Endodermal cell (in vitro differentiated cells): ENCODE measurements at regions not wholly inside any gene's neighbourhood (a gene's known extent, or its start where the extent isn't known, plus 50 kb on each side); places are given as distances from the start of the nearest gene placed in this dataset.

ENCODE experiments used
- DNase-seq: peaks from one replicate; pipeline ENCODE4 v3.0.0-alpha.2; 2017
- H3K27ac ChIP-seq: 2 replicates; pipeline ENCODE4 v1.5.1; 2013; ENCODE audit warnings: mild to moderate bottlenecking, low read depth, low read length, moderate library complexity
- H3K27me3 ChIP-seq: 2 replicates; pipeline ENCODE4 v1.6.1; 2013; ENCODE audit warnings: mild to moderate bottlenecking, low read length, moderate library complexity; ENCODE audit not compliant: insufficient read depth, control insufficient read depth, poor library complexity, severe bottlenecking
- H3K36me3 ChIP-seq: 2 replicates; pipeline ENCODE4 v1.7.0; 2013; ENCODE audit warnings: mild to moderate bottlenecking, low read length, moderate library complexity; ENCODE audit not compliant: control insufficient read depth, insufficient read depth
- H3K4me1 ChIP-seq: one replicate; pipeline ENCODE4 v1.7.0; 2013; ENCODE audit warnings: low read length; ENCODE audit not compliant: control insufficient read depth, insufficient read depth
- H3K4me3 ChIP-seq: 2 replicates; pipeline ENCODE4 v1.5.1; 2013; ENCODE audit warnings: mild to moderate bottlenecking, low read length, moderate library complexity
- H3K9ac ChIP-seq: 2 replicates; pipeline ENCODE4 v1.6.1; 2013; ENCODE audit warnings: mild to moderate bottlenecking, low read length, moderate library complexity; ENCODE audit not compliant: poor library complexity, severe bottlenecking; ENCODE audit errors: extremely low read depth
- H3K9me3 ChIP-seq: 2 replicates; pipeline ENCODE4 v1.6.1; 2013; ENCODE audit warnings: mild to moderate bottlenecking, low read length, moderate library complexity; ENCODE audit not compliant: control insufficient read depth
- H3K27ac Mint-ChIP-seq: 2 replicates; pipeline ENCODE4 v1.8.0; 2020; ENCODE audit warnings: mixed read lengths
- H3K27me3 Mint-ChIP-seq: 2 replicates; pipeline ENCODE4 v1.8.0; 2021; ENCODE audit warnings: mild to moderate bottlenecking, mixed read lengths; ENCODE audit not compliant: insufficient read depth
- H3K36me3 Mint-ChIP-seq: 2 replicates; pipeline ENCODE4 v1.8.0; 2020; ENCODE audit warnings: low read depth, mixed read lengths
- H3K4me1 Mint-ChIP-seq: 2 replicates; pipeline ENCODE4 v1.8.0; 2020; ENCODE audit warnings: mixed read lengths
- H3K4me3 Mint-ChIP-seq: 2 replicates; pipeline ENCODE4 v1.8.0; 2020; ENCODE audit warnings: mild to moderate bottlenecking, moderate library complexity, mixed read lengths
- H3K9me3 Mint-ChIP-seq: 2 replicates; pipeline ENCODE4 v1.8.0; 2020; ENCODE audit warnings: mild to moderate bottlenecking, mixed read lengths
- WGBS, 2 experiments: methylation state at CpG; one replicate each; pipeline versions ENCODE4 v1.1.5 to v1.1.7; 2013; ENCODE audit warnings: missing lambda C conversion rate in 2 of 2, mixed read lengths in 1 of 2; ENCODE audit not compliant: insufficient coverage in 1 of 2, insufficient read length in 1 of 2; 5-methylcytosine and 5-hydroxymethylcytosine counted together
- TF ChIP-seq, protein P1 (sequence below): fragments of 200-600 bp; sonication (generic); conservative IDR thresholded peaks from 2 replicates; pipeline ENCODE4 v1.5.0; 2021; ENCODE audit warnings: antibody characterized with exemption, mild to moderate bottlenecking

GRCh38 chr4:57373991-57374390 is 263.8 kb upstream of the IGFBP7 start:
- WGBS, 2 experiments, result 80 to 93% methylated on average over 1 of the region's 1 CpG
- no peaks in the 10 kb centered on the region for H3K36me3 ChIP-seq
- H3K4me3 Mint-ChIP-seq, result no peak overlapping the region
- no peaks in the 10 kb centered on the region for H3K9me3 ChIP-seq
- H3K4me1 ChIP-seq, result no peaks in the 10 kb centered on the region
- H3K9ac ChIP-seq, result no peak overlapping the region
- no peaks in the 10 kb centered on the region for H3K27me3 Mint-ChIP-seq
- no peaks in the 10 kb centered on the region for H3K36me3 Mint-ChIP-seq
- no peak overlapping the region for H3K27ac ChIP-seq
- TF ChIP-seq, protein P1, sequence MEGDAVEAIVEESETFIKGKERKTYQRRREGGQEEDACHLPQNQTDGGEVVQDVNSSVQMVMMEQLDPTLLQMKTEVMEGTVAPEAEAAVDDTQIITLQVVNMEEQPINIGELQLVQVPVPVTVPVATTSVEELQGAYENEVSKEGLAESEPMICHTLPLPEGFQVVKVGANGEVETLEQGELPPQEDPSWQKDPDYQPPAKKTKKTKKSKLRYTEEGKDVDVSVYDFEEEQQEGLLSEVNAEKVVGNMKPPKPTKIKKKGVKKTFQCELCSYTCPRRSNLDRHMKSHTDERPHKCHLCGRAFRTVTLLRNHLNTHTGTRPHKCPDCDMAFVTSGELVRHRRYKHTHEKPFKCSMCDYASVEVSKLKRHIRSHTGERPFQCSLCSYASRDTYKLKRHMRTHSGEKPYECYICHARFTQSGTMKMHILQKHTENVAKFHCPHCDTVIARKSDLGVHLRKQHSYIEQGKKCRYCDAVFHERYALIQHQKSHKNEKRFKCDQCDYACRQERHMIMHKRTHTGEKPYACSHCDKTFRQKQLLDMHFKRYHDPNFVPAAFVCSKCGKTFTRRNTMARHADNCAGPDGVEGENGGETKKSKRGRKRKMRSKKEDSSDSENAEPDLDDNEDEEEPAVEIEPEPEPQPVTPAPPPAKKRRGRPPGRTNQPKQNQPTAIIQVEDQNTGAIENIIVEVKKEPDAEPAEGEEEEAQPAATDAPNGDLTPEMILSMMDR, result no peak
- H3K9me3 Mint-ChIP-seq, result peaks cover 3% of the 10 kb centered on the region
- DNase-seq, result no peak
- H3K27me3 ChIP-seq, result no peaks in the 10 kb centered on the region
- H3K4me1 Mint-ChIP-seq, result peaks cover 5% of the 10 kb centered on the region
- no peak overlapping the region for H3K4me3 ChIP-seq
- no peak overlapping the region for H3K27ac Mint-ChIP-seq

- TF ChIP-seq, protein P1, result no peak
- Histone ChIP-seq H3K36me3 (no peaks in the 10 kb centered on the region), H3K4me3 (no peak overlapping the region), H3K9ac (no peak overlapping the region), H3K27me3 (no peaks in the 10 kb centered on the region), H3K27ac (no peak overlapping the region), H3K4me1 (no peaks in the 10 kb centered on the region), H3K9me3 (peaks cover 8% of the 10 kb centered on the region)
- H3K4me3 Mint-ChIP-seq, result no peak overlapping the region
- no peak for DNase-seq
- no peaks in the 10 kb centered on the region for H3K36me3 Mint-ChIP-seq
- WGBS, 2 experiments, result 88 to 90% methylated on average over 2 to 4 of the region's 4 CpGs
- H3K27me3 Mint-ChIP-seq, result no peaks in the 10 kb centered on the region
- peaks cover 13% of the 10 kb centered on the region for H3K9me3 Mint-ChIP-seq
- H3K4me1 Mint-ChIP-seq, result peaks cover 5% of the 10 kb centered on the region
- H3K27ac Mint-ChIP-seq, result no peak overlapping the region
Measured at GRCh38 chr4:57371671-57372070, 261.5 kb upstream of the IGFBP7 start.

DNA sequence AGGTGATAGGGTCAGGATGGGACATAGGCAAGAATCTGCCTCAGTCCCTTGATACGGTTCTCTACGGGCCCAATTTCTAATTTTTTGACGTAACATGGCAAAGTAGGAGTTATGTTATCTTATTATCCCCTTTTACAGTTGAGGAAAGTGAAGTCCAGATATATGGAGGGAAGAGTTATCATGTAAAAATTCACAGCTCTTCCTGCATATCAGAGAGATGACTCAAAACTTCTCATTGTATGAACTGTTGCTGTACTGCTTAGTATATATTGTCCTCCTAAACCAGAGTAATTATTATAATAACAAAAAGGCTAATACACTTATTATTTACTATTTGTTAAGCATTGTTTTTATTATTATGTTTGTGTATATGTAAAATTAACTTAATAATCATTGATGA is 260.5 kb upstream of the IGFBP7 start:
- no peaks in the 10 kb centered on the region for H3K4me1 ChIP-seq
- WGBS, 2 experiments, result 100% methylated on average over 3 of the region's 3 CpGs; no CpG with 5 or more reads in 1 of the 2 experiments

More for the DNA sequence above, 260.5 kb upstream of the IGFBP7 start:
- Histone ChIP-seq H3K27ac (no peak overlapping the region), H3K9ac (no peak overlapping the region), H3K4me3 (no peak overlapping the region), H3K36me3 (no peaks in the 10 kb centered on the region), H3K27me3 (no peaks in the 10 kb centered on the region), H3K9me3 (peaks cover 8% of the 10 kb centered on the region)
- TF ChIP-seq, protein P1, result no peak
- no peak overlapping the region for H3K27ac Mint-ChIP-seq
- no peak for DNase-seq
- no peaks in the 10 kb centered on the region for H3K27me3 Mint-ChIP-seq
- H3K4me1 Mint-ChIP-seq, result peaks cover 5% of the 10 kb centered on the region
- no peak overlapping the region for H3K4me3 Mint-ChIP-seq
- H3K9me3 Mint-ChIP-seq, result peaks cover 13% of the 10 kb centered on the region
- no peaks in the 10 kb centered on the region for H3K36me3 Mint-ChIP-seq
